ENCODE measurements at regions not wholly inside any gene's neighbourhood (a gene's known extent, or its start where the extent isn't known, plus 50 kb on each side); places are given as distances from the start of the nearest gene placed in this dataset.

DNA sequence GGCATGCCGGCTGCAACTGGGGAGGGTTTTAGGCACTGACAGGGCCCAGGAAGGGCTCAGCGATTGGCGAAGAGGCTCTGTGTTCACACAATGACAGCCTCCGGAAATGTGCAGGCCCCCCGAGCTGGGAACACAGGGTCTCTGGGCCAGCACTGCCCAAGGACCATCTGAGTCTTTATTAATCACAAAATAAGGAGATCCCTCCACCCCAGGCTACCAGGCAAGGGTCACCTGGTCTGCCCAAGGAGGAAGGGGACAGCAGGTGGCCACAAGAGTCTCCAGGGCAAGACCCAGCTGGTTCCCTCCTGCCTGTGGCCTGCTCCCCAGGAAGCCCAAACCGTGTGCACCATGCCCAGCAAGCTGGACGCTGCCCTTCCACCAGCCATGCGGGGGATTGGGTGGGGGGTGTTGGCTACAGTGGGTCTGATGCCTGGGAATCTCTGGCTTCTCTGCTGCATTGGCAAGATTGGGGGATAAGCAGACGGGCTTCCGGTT is 52.1 kb upstream of the TNRC6C start:
- TF ChIP-seq, protein P1, sequence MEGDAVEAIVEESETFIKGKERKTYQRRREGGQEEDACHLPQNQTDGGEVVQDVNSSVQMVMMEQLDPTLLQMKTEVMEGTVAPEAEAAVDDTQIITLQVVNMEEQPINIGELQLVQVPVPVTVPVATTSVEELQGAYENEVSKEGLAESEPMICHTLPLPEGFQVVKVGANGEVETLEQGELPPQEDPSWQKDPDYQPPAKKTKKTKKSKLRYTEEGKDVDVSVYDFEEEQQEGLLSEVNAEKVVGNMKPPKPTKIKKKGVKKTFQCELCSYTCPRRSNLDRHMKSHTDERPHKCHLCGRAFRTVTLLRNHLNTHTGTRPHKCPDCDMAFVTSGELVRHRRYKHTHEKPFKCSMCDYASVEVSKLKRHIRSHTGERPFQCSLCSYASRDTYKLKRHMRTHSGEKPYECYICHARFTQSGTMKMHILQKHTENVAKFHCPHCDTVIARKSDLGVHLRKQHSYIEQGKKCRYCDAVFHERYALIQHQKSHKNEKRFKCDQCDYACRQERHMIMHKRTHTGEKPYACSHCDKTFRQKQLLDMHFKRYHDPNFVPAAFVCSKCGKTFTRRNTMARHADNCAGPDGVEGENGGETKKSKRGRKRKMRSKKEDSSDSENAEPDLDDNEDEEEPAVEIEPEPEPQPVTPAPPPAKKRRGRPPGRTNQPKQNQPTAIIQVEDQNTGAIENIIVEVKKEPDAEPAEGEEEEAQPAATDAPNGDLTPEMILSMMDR (IDR thresholded peaks at IDR 0.05), result no peak
- TF ChIP-seq POLR2AphosphoS5 (IDR thresholded peaks at IDR 0.05; ENCODE audit: insufficient read depth in 1 of 2, low read depth in 1 of 2) (no peak), POLR2A (IDR thresholded peaks at IDR 0.05) (no peak)

Data from vagina (tissue), 2 donors.